GM12878 (cell line): ENCODE measurements at regions not wholly inside any gene's neighbourhood (a gene's known extent, or its start where the extent isn't known, plus 50 kb on each side); places are given as distances from the start of the nearest gene placed in this dataset.

Source experiments
- POLR2A ChIP-seq: IDR thresholded peaks from 2 replicates; pipeline ENCODE4 v1.6.1; 2011; ENCODE audit warnings: low read depth, mild to moderate bottlenecking, low read length
- TF ChIP-seq, protein P1 (sequence below): fragments of 450-650 bp; IDR thresholded peaks from 2 replicates; pipeline ENCODE4 v1.6.1; 2017; ENCODE audit warnings: mild to moderate bottlenecking, moderate library complexity

DNA sequence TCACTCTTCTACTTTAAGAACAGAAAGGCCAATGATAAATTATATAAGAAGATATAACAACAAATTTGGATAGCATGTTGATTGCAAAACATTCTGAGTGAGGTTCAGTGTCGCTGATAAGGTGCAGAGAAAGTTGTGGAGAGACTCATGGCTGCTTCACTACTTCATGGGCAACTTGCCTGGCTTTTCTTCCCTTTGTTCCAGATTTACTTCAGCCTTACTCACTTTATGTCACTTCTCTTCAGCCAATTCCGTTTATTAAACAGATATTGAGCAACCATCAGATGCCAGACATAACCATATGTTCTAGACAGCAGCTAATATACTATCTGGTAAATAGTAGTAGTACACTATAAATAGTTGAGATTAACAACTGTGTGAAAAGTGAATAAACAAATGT, 150.0 kb upstream of the CHL1 start:
- TF ChIP-seq POLR2A, result no peak
- TF ChIP-seq, protein P1, sequence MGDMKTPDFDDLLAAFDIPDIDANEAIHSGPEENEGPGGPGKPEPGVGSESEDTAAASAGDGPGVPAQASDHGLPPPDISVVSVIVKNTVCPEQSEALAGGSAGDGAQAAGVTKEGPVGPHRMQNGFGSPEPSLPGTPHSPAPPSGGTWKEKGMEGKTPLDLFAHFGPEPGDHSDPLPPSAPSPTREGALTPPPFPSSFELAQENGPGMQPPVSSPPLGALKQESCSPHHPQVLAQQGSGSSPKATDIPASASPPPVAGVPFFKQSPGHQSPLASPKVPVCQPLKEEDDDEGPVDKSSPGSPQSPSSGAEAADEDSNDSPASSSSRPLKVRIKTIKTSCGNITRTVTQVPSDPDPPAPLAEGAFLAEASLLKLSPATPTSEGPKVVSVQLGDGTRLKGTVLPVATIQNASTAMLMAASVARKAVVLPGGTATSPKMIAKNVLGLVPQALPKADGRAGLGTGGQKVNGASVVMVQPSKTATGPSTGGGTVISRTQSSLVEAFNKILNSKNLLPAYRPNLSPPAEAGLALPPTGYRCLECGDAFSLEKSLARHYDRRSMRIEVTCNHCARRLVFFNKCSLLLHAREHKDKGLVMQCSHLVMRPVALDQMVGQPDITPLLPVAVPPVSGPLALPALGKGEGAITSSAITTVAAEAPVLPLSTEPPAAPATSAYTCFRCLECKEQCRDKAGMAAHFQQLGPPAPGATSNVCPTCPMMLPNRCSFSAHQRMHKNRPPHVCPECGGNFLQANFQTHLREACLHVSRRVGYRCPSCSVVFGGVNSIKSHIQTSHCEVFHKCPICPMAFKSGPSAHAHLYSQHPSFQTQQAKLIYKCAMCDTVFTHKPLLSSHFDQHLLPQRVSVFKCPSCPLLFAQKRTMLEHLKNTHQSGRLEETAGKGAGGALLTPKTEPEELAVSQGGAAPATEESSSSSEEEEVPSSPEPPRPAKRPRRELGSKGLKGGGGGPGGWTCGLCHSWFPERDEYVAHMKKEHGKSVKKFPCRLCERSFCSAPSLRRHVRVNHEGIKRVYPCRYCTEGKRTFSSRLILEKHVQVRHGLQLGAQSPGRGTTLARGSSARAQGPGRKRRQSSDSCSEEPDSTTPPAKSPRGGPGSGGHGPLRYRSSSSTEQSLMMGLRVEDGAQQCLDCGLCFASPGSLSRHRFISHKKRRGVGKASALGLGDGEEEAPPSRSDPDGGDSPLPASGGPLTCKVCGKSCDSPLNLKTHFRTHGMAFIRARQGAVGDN, result no peak
